ENCODE measurements at regions not wholly inside any gene's neighbourhood (a gene's known extent, or its start where the extent isn't known, plus 50 kb on each side); places are given as distances from the start of the nearest gene placed in this dataset.

GRCh38 chr2:237251986-237252385, 162.0 kb downstream of the COL6A3 start:
- no peaks in the 10 kb centered on the region for H4K20me1 ChIP-seq (ENCODE audit: insufficient read depth)
- H3K4me2 ChIP-seq, result no peak overlapping the region
- DNase-seq, result no peak
- TF ChIP-seq FOXM1 (IDR thresholded peaks at IDR 0.05; ENCODE audit: low read depth) (no peak), MAX (IDR thresholded peaks at IDR 0.05; ENCODE audit: low read depth) (no peak), TAF1 (IDR thresholded peaks at IDR 0.05; ENCODE audit: borderline replicate concordance, low read depth, low read length) (no peak), SIN3A (IDR thresholded peaks at IDR 0.05; ENCODE audit: borderline replicate concordance, low read depth, low read length) (no peak), NRF1 (IDR thresholded peaks at IDR 0.05; ENCODE audit: low read depth, low read length) (no peak), SMC3 (IDR thresholded peaks at IDR 0.05; ENCODE audit: low read depth, low read length) (no peak), TCF12 (IDR thresholded peaks at IDR 0.05) (no peak), GATA2 (CRISPR knock-in tag; IDR thresholded peaks at IDR 0.05) (no peak), RFX5 (IDR thresholded peaks at IDR 0.05; ENCODE audit: low read length) (no peak), GABPA (IDR thresholded peaks at IDR 0.05; ENCODE audit: low read depth) (no peak), RCOR1 (IDR thresholded peaks at IDR 0.05; ENCODE audit: low read length) (no peak), PBX3 (IDR thresholded peaks at IDR 0.05) (no peak), IRF3 (IDR thresholded peaks at IDR 0.05; ENCODE audit: low read depth, low read length) (no peak), FOSL2 (IDR thresholded peaks at IDR 0.05; ENCODE audit: borderline replicate concordance, low read depth) (no peak), EZH2phosphoT487 (IDR thresholded peaks at IDR 0.05; ENCODE audit: borderline replicate concordance, low read depth) (no peak), REST (IDR thresholded peaks at IDR 0.05; ENCODE audit: low read depth, low read length) (no peak), JUND (IDR thresholded peaks at IDR 0.05) (no peak)
- H2AFZ ChIP-seq (ENCODE audit: low read depth), result no peak overlapping the region
- H3K9ac ChIP-seq, result no peak overlapping the region
- ChIA-PET CTCF (no interaction called here), POLR2A (no interaction called here)
- no peak overlapping the region for H3K4me3 ChIP-seq (ENCODE audit: low read depth in 2 of 2, low read length in 1 of 2)
- no peak overlapping the region for H3K27ac ChIP-seq (ENCODE audit: low read depth in 2 of 2, low read length in 1 of 2)
- H3F3A ChIP-seq (replicated peaks; ENCODE audit: insufficient read depth), result peaks cover 28% of the 10 kb centered on the region
- no peaks in the 10 kb centered on the region for H3K79me2 ChIP-seq (ENCODE audit: insufficient read depth)
- no peaks in the 10 kb centered on the region for H3K27me3 ChIP-seq (ENCODE audit: insufficient read depth)
- WGBS (ENCODE audit: low lambda C conversion rate), result 59% methylated on average over 2 of the region's 2 CpGs
- H3K4me1 ChIP-seq (ENCODE audit: control insufficient read depth in 1 of 2, insufficient read depth in 2 of 2, low read depth in 1 of 2, low read length in 1 of 2), result peaks cover 0 to 24% of the 10 kb centered on the region in 2 experiments; a peak in 2 of 4 replicates
- no peaks in the 10 kb centered on the region for H3K9me2 ChIP-seq
- no peaks in the 10 kb centered on the region for H3K9me3 ChIP-seq
- no peaks in the 10 kb centered on the region for H3K36me3 ChIP-seq (replicated peaks in 1 of 2; ENCODE audit: control insufficient read depth in 1 of 2, insufficient read depth in 2 of 2, low read length in 1 of 2)
